ENCODE measurements at regions not wholly inside any gene's neighbourhood (a gene's known extent, or its start where the extent isn't known, plus 50 kb on each side); places are given as distances from the start of the nearest gene placed in this dataset.

- TF ChIP-seq, protein P1, sequence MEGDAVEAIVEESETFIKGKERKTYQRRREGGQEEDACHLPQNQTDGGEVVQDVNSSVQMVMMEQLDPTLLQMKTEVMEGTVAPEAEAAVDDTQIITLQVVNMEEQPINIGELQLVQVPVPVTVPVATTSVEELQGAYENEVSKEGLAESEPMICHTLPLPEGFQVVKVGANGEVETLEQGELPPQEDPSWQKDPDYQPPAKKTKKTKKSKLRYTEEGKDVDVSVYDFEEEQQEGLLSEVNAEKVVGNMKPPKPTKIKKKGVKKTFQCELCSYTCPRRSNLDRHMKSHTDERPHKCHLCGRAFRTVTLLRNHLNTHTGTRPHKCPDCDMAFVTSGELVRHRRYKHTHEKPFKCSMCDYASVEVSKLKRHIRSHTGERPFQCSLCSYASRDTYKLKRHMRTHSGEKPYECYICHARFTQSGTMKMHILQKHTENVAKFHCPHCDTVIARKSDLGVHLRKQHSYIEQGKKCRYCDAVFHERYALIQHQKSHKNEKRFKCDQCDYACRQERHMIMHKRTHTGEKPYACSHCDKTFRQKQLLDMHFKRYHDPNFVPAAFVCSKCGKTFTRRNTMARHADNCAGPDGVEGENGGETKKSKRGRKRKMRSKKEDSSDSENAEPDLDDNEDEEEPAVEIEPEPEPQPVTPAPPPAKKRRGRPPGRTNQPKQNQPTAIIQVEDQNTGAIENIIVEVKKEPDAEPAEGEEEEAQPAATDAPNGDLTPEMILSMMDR (IDR thresholded peaks at IDR 0.05) = no peak
- no peak for TF ChIP-seq POLR2A (IDR thresholded peaks at IDR 0.05)
Measured at GRCh38 chr5:93174930-93175329, 406.1 kb downstream of the NR2F1-AS1 start.
